HG03558 (cell line): ENCODE measurements at regions not wholly inside any gene's neighbourhood (a gene's known extent, or its start where the extent isn't known, plus 50 kb on each side); places are given as distances from the start of the nearest gene placed in this dataset.

Experiments used
- ATAC-seq: cut with Tn5 transposase; IDR thresholded peaks from one replicate; pipeline ENCODE4 v1.9.1; 2021; ENCODE audit warnings: moderate number of reproducible peaks; ENCODE audit not compliant: unreplicated experiment; ENCODE audit errors: extremely low read depth

DNA sequence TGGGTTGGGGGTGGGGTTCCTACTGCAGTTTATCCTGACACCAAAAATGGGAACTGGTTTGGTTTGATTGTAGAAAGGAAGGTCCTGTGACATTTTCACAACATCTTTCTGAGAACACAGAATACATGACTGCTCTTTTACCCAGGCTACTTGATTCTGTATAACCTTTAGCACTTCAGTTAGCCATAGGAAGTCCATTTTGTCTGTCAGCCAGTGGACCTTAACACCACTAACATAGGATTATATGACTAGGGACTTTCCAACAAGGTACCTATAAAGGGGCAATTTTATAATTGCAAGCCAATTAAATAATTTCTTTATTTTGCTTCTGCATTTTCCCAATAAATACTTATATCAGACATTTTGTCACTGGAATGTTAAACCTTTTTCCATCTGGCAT is 489.2 kb upstream of the MIS18BP1 start:
- no peak for ATAC-seq

DNA sequence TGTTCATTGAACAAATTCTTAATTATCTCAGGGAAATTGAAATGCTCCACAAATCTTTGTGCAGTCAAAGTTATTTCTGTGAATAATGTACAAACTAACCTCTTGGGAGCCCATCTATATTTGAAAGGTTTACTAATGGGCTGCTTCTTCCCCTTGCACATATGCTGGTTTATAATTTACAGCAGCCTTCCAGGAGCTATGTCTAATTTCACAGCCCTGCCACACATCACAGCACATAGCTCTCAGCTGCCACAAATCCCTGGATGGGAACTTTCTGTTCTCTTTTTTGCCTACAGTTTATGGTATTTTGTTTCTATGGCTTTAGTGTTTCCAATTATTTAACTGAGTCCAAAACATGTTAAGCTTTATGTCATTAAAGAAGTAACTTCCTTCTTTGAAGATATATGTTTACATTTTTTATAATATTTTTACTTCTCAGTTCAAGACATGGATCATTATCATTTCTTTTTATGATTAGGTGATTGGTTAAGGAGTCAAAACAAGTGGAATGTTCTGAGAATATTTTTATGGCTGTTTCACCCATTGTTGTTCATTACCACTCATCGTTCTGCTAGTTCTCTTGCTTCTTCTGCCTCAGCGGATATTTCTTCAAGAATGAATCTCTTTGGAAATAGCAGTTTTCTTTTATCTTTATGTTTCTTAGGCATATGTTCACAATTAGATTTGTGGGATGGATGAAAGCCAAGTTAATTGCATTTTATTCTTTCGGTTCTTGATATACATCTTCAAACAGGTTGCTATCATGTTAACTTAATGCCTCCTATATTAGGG is 475.6 kb upstream of the MIS18BP1 start:
- no peak for ATAC-seq

DNA sequence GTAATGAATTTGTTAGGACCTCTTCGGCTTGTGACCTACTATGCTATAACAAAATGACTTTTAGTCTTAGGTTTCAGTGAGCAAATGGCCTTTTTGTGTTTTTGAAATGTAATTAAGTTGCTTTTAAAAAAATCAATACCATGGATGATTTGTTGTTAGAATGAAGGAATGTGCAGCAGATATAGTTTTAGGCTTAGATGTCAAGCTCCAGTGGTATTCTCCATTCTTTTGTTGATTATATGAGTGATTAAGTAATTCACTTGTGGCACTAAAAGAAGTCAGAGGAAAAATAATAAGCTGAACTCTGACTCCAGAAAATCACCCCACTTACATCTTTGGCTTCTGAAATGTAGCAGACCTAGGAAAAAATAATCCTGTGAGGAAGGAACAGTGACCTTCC is 474.1 kb upstream of the MIS18BP1 start:
- ATAC-seq, result no peak

DNA sequence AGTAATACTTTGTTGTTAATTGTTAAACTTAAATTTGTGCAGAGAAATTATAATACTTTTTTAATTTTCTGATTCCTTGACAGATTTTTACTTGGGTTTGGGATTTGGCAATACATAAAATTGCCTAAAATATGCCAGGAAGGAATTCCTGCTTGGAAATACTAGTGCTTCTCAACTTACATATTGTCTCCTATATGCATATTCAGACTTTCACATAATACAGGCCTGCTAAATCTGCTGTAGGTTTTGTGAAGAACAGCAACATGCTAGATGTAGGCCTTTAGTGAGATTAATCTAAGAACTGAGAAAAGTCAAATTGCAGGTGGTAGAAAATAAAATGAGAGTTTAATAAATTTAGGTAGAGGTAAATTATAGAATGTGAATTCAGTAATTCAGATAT is 468.5 kb upstream of the MIS18BP1 start:
- ATAC-seq, result no peak

DNA sequence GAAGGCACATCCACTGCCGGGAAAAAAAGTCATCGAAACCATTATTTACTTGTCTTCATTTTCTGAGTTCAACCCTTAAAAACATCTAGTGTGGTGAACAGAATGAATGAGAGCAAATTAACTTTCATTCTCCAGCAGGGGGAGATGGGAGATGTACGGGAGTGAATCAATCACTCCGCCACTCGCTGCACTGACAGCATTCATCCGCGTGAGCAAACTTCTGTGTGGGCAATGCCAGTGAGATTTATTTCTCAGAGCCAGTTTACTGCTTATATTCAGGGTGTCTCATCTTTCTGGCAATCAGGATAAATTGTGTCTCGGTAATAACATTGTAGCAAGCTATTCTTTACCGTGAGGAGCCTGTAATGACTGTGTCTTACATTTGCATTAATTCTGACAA is 463.6 kb upstream of the MIS18BP1 start:
- no peak for ATAC-seq

DNA sequence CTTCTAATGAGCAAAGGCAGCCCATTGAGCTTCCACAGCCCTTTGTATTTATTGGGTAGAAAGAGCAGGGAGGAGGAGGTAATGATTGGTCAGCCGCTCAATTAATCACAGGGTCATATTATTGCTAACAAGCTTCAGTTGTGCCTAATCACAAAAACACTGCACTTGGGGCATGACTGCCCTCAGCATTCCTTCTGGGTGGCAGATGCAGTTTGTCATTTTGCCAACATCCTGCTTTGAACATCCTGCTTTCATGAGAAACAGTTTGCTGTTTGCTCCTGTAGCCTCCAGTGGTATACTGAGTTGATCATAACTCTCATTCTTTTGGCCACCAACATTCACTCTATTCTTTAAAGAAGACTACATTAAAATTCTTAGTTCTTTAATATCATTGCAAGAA is 462.9 kb upstream of the MIS18BP1 start:
- ATAC-seq, result no peak

DNA sequence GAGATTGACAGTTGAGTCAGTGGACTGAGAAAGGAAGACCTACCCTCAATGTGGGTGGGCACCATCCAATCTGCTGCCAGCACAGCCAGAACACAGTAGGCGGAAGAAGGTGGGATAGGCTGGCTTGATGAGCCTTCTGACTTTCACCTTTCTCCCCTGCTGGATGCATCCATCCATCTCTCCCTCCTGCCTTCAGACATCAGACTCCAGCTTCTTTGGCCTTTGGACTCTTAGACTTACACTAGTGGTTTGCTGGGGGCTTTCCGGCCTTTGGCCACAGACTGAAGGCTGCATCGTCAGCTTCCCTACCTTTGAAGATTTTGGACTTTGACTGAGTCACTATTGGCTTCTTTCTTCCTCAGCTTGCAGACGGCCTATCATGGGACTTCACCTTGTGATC is 456.5 kb upstream of the MIS18BP1 start:
- no peak for ATAC-seq

DNA sequence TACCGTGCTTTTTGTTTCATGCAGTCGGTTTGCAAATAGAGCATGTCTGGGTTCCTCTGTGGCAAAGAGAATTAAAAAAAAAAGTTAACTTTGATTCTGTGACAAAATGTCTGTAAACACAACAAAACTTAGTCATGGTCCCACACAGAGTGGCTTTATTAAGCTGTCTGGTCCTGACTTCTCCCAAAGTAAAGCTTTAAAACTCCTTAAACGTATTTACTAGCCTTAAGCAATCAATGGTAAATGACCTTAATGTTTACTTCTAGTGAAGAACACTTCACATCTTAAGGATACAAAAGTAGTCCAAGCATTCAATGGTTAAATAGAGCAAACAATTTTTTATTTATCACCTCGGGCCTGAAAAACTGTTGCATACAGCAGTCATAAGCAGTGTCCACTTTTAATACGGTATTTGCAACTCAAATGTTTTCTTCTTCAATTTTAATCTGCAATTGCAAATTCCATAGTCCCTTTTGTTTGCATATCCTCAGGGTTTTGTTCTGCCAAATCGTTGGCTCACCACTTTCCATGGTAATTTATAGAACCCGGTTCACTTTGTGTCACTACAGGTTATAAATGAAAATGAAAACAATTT is 453.0 kb upstream of the MIS18BP1 start:
- ATAC-seq, result no peak

DNA sequence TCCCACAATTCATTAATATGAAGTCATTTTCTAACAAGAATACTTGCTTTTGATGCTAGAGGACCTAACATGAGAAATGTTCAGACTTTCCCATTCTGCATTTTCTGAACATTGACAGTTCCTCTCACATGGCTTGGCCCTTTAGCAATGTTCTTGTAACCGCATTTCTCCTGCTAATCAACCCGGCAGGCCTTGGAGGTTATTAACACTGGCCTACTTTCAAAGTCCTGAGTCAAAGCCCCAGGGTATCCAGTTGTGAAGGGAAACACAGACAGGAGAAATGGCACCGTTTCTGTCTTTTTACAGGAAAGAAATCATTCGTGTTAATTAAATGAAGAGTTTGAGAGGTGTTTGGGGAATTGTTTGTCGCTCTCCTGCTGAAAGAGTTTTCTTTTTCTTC is 446.5 kb upstream of the MIS18BP1 start:
- no peak for ATAC-seq

DNA sequence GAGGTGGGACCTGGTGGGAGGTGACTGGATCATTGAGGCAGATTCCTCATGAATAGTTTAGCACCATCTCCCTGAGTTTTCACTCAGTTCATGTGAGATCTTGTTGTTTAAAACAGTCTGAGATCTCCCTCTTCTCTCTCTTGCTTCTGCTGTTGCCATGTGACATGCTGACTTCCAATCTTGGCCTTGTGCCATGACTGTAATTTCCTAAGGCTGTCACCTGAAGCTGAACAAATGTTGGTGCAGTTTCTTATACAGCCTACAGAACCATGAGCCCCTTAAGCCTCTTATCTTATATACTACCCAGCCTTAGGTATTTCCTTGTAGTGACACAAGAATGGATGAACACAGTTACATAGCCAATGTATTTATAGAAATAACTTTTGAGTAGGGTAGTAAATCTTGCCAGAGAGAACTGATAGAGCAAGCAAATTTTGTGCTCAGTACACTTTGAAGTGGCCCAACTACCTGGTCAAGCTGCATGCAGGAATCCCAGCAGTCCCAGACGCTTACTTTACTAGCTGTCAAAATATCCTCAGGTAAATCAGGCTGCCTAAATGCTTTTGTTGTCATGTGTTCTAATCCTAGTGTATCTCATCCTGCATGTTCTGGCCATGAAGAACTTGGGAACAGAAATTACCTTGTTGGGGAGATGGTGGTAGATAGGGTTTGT is 445.6 kb upstream of the MIS18BP1 start:
- ATAC-seq, result no peak

DNA sequence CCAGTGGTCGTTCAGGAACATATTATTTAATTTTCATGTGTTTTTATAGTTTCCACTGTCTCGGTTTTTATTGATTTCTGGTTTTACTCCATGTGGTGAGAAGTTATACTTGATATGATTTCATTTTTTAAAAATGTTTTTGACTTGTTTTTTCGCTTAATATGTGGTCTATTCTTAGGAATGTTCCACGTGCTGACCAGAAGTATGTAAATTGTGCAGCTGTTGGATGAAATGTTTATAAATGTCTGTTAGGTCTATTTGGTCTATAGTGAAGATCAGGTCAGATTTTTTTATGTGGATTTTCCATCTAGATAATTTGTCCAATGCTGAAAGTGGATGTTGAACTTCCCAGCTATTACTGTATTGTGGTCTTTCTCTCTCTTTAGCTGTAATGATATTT is 433.8 kb upstream of the MIS18BP1 start:
- no peak for ATAC-seq

DNA sequence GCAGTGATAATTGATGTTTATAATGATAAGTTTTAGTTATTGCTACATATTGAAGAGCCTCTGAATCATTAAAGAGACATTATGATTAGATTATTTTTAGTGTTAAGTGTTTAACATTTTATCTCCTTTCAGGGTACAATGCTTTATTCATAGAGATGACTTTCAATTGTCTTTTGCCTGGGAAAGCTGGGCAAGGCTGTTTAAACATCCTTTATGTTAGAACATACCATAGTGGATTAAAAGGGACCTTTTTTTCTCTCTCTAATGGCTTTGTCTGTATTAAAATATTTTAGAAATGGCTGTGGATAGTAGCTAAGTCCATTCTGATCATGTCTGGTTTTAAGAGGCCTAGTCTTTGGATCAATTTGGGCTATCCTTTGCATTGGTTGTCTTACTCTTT is 427.5 kb upstream of the MIS18BP1 start:
- ATAC-seq, result no peak

DNA sequence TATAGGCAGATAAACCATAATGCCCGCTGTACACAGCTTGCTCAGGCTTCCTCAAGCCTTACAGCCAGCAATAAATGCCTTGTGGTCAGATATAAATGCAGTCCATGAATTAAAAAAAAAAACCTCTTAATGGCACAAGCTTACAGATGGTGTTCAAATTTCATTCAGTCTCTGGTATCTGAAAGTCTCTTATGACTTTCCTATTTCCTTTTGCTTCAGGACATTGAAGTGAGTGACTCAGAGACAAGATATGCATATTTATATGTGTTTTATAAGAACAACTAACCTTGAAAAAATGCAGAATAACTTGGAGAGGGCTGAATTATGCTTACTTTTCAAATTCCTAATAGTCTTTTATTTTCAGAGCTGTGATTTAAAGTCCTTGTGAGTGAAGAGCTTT is 426.9 kb upstream of the MIS18BP1 start:
- no peak for ATAC-seq

DNA sequence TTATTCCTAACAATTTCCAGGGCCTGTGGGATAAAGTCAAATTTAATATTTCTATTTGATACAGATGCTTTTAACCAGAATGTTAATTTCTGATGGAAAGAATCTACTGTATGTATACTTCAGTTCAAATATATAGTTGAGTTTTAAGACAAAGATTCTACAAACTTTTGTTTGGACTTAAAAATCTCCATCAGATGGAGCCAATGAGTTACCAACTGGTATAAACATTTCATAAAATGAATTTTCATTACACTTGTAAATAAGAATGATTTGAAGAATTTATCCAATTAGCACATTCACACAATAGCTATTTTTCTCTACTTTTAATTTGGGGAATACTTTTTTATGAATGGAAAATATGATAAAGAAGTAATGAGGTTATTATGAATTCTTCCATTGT is 425.2 kb upstream of the MIS18BP1 start:
- no peak for ATAC-seq

DNA sequence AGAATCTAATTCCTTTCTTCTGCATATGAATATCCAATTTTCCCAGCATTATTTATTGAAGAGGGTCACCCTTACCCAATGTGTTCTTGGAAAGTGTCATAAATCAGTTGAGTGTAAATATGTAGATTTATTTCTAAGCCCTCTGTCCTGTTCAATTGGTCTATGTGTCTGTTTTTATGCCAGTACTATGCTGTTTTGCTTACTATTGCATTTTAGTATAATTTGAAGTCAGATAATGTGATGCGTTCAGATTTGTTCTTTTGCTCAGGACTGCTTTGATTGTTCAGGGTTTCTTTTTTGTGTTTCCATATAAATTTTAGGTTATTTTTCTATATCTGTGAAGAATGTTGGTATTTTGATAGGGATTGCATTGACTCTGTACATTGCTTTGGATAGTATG is 420.4 kb upstream of the MIS18BP1 start:
- ATAC-seq, result no peak

DNA sequence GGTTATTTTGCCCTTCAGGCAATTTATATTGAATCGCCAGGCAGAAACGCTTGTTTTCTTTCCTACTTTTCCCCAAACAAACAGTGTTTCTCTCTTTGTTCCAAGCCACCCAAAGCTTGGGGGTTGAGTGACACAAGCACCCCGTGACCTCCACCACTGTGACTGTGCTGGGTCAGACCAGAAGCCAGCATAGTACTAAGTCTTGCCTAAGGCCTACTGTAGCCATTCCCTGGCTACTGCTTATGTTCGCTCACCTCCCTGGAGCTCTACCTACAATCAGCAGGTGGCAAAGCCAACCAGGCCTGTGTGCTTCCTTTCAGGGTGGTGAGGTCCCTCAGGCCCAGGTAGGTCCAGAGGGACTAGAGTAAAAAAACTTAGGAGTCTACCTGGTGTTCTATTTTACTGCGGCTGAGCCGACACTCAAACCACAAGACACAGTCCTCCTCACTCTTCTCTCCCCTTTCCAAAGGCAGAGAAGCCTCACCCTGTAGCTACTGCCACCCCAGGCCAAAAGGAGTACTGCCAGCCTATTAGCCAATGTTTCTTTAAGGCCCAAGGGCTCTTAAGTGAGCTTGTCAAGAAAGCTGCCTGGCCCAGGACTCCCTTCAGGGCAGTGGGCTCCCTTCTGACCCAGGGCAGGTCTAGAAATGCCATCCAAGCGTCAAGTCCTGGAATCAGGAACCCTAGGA is 411.8 kb upstream of the MIS18BP1 start:
- no peak for ATAC-seq

DNA sequence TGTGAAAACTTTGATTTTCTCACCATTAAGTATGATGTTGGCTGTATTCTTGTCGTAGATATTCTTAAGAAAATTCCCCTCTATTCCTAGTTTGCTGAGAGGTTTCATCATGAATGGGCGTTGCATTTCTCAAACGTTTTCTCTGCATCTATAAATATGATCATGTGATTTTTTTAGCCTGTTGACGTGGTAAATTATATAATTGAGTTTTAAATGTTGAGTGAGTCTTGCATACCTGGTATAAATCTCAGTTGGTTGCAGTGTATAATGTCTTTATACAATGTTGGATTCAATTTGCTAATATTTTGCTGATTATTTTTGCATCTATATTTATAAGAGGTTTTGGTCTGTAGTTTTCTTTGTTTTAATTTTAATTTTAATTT is 405.9 kb upstream of the MIS18BP1 start:
- ATAC-seq, result no peak

DNA sequence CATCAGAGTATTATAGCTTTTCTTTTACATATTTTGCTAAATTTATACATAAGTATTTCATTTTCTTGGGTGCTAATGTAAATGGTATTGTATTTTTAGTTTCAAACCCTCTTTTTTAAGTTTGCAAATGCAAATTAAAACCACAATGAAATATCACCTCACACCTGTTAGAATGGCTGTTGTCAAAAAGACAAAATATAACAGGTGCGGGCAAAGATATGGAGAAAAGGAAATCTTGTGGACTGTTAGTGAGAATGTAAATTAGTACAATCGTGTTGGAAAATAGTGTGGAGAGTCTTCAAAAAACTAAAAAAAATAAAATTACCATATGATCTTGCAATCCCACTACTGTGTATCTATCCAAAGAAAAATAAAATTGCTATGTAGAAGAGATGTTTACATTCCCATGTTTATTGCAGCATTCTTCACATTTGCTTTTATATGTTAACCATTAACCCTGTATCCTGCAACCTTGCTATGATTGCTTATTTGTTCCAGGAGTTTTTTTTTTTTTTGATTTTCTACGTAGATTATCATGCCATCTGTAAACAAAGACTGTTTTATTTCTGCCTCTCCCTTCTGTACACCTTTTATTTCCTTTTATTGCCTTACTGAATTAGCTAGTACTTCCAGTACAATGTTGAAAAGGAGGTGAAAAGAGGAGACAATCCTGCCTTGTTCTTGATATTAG is 405.4 kb upstream of the MIS18BP1 start:
- no peak for ATAC-seq

DNA sequence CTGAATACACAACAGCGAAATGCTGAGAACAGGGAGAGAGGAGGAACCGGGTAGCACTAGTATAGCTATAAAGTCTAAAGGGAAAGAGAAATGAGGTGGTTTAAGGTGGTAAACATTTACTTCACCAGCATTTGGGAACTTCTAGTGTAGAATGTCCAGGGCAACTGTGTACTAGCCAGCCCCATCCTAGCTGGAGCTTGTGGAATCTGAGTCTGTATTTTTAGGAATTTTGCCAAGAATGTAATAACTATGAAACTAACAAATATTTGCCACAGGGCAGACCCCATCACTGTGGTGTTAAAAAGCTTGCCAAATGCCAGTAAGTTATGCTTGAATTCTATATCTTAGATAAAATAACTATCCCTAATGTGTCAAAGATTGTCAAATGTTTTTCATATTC is 398.9 kb upstream of the MIS18BP1 start:
- ATAC-seq, result no peak

DNA sequence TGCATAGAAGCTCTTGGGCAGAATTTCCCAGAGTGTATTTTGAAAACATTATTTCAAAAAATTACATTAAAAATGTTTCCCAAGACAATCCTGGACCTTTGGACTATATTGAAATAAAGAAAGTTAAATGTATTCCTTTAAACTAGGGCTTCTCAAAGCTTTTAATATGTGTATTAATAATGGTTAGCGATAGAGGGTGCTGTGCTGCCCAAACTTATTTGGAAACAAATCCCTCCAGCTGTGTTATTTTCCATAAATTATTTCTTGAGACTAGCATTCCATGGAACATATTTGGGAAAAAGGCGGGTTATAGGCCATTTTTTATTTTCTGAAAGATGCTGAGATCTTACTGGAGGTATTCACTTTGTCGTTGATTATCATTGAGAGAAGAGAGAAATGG is 397.8 kb upstream of the MIS18BP1 start:
- ATAC-seq, result no peak

DNA sequence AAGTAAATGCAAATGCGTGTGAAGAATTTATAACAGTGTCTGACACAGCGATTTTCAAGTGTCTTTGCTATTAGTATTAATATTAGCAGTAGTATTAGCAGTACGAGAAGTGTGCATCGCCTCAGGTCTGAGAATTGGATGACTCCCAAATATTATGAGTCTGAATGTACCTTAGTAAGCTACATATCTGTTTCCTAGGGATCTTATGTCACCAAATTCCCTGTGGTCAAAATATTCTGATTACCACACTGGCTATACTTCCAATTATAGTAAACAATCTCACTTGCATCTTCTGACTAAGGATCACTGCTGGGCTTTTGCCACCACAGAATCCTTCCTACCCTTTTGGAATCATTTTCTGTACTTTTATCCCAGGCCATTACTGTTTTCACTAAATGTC is 396.0 kb upstream of the MIS18BP1 start:
- no peak for ATAC-seq
